NCI-H524 treated with DMSO at 0.1 percent for 48 hours (cell line): ENCODE measurements at regions not wholly inside any gene's neighbourhood (a gene's known extent, or its start where the extent isn't known, plus 50 kb on each side); places are given as distances from the start of the nearest gene placed in this dataset.

ENCODE experiments used
- DNase-seq: peaks from one replicate; lab custom pipeline; 2025; lab: John Stamatoyannopoulos, UW

GRCh38 chr15:92304223-92304975 lies 89.3 kb upstream of the ST8SIA2 start:
- no peak for DNase-seq

GRCh38 chr15:92305343-92305742 lies 88.3 kb upstream of the ST8SIA2 start:
- no peak for DNase-seq

DNA sequence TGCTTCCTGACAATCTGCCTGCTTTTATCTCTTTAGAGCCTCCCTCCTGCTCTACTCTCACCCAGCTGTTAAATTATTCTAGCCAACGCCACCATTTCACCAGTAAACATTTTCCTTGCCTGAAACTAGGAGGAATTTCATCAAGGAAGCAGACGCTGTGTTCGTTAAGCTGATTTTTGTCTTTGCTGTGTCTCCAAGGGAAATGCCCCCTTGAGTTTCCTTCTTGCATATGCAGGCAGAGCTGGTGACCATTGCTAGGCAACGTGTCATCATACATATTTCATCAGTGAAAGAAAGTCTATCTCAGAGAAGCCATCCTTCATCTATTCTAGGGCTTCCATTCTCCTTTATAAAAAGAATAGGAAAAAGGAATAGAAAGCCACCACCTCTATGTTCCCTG lies 87.0 kb upstream of the ST8SIA2 start:
- peak; percentile 20 for DNase-seq

DNA sequence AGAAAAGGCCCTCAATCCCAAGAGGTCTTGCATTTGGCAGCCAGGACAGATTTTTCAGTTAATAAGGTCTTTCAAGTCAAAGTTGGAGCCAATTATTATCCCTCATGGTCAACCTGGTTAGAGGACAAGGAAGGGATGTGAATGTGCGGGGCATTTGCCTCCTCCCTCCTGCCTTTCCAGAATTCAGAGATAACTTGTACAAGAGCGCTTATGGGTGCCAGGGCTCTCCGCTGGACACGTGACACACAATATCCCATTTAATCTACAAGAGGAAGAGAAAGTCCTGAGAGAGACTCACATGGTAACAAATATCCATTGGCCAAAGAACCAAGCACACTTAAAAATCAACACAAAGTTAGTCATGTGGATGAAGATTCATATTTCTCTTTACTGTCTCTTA lies 78.5 kb upstream of the ST8SIA2 start:
- DNase-seq: no peak

DNA sequence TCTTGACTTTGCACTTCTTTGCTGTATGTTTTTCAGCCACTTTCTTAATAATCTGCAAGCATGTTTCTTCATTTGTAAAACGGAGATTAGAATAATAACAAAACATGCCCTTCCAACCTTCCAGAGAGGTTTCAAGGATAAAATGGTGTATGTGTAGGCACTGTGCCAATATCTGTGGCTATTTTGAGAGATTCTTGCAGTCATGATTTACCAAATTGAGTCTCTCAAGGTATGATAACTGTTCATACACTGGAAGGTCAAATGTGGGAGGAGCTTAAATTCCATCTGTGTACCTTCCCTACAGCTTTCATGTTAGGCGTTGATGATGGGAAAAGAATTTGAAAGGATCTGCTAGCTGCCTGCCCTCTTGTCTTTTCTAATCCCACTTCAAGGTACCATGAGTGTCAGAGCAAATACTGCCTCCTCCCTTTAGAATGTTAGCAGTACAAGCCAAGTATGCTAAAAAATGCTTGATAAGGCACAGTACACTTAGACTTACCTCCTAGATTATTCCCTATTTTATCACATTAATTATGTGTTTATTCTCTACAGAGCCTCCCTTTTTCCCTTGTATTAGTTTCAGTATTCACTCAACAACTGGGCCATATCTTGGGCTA lies 78.0 kb upstream of the ST8SIA2 start:
- peak; percentile 23 for DNase-seq

- DNase-seq: no peak
These were observed 76.9 kb upstream of the ST8SIA2 start for GRCh38 chr15:92316586-92317295.

- no peak for DNase-seq
These were observed 73.5 kb upstream of the ST8SIA2 start for GRCh38 chr15:92320012-92320699.

DNA sequence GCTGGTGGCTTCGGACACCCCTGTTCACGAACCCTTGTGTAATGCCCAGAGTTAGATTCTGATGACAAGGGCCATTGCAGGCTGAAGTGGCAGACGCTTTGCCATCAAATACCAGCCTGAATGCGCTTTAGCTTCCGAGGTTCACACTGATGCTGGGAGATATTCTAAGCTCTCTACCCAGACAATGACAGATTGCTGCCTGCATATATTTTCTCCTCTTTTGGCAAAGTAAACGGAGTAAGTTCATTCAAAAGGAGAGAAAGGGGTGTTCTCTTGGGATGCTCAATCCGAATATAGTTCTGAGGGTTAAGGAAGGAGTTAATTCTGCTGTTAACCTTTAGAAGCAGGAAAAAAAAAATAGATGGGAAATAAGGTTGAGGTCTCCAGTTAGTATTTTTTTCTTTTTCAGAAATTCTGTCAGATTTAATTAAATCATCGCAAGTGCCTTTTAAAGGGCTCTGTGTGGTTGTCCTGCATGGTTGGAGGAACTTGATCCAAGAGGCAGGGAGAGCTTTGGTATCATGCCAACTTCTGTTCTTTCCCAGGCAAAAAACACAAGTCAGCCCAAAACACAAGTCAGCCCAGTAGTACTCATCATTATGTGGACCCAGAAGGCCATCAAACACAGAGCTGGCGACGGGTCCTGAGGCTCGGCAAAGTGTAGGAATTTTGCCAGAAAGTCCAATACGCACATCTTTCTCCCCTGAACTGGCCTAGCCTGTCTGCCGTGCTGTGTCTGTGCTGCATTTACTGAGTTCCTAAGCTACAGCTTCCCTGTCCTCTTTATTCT lies 70.9 kb upstream of the ST8SIA2 start:
- DNase-seq: no peak

DNA sequence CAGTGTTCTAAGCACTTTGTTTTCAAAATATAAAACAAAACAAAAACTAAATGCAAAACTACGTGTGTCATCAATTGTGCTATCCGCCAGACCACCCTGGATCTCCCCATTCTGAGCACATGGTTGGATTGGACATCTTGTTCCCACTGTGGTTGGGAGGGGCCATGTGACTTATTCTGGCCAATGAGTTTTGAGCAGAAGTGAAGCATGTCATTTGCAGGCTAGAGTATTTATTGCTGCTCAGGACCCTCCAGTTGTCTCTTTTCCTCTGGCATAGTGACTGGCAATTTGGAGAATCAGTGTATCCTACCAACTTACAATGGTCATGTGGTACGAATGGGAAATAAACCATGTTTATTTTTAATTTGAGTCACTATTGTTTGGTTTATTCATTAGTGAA lies 70.2 kb upstream of the ST8SIA2 start:
- no peak for DNase-seq

DNA sequence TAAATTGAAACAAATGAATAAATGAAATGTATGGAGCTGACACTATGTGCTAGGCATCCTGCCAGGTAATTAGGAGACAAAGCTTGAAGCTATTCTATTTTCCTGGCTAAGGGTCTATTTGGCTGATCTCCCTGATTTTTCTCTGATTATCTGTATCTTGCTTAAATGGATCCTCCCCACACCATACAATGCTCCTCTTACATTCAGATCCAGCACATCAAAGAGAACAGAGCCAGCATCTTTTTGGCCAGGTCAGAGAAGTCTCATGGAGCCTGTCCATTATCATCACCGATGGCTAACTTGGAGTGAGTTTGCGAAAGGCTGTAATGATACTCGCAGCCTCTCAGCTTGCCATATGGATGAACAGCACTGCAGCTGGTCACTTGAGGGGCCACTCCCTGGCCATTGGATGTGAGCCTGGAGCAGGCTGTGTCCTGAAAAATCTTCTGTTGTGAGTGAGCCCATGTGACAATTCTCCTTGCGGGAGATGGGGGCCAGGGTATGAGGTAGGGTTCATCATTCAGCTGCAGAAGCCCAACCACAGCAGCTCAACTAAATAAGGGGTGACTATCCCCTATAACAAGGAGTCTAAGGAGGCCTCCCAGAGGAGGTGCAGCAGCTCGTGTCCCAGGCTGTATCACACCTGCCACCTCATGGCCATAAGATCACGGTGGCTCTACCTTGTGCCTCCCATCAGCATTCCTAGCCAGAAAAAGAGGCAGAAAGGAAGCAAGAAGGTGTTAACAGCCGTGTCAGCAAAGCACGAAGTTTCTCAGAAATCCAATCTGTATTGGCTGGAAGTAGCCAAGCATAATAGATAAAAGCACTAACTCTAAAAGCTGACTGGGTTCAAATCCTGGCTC lies 69.3 kb upstream of the ST8SIA2 start:
- no peak for DNase-seq

GRCh38 chr15:92326236-92326635 lies 67.4 kb upstream of the ST8SIA2 start:
- no peak for DNase-seq

DNA sequence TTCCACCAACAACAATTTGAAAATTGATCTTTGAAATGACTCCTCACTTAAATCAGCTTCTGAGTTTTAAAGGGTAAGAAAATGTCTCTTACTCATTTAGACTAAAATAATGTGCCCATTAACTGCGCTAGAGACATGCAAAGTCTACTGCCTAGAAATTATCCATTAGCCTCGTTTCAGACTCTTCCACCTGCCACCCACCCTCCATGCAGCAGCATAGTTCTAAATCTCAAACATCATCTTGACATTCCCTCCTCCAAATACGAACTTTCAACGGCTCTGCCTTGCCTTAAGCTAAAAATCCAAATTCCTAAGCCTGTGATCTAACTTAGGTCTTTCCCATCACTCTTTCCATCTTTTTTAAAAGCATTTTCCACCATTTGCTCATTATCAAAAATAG lies 66.6 kb upstream of the ST8SIA2 start:
- no peak for DNase-seq

DNA sequence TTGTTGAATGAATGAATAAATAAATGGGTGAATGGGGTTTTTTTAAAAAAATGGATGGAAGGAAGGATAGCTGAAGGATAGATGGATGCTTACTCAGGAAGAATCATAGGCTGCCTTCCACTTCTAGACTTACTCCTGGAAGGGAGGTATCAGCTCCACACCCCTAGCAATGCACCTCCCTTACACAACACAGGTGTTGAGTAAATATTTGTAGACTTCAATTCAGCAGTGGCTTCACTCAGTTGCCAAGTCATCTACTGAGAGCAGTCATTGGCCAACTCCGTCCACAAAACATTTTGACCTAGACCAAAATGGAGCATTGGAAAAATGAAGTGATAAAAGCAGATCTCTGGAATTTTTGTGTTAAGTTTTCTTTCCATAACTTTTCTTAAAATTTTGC lies 65.5 kb upstream of the ST8SIA2 start:
- no peak for DNase-seq

DNA sequence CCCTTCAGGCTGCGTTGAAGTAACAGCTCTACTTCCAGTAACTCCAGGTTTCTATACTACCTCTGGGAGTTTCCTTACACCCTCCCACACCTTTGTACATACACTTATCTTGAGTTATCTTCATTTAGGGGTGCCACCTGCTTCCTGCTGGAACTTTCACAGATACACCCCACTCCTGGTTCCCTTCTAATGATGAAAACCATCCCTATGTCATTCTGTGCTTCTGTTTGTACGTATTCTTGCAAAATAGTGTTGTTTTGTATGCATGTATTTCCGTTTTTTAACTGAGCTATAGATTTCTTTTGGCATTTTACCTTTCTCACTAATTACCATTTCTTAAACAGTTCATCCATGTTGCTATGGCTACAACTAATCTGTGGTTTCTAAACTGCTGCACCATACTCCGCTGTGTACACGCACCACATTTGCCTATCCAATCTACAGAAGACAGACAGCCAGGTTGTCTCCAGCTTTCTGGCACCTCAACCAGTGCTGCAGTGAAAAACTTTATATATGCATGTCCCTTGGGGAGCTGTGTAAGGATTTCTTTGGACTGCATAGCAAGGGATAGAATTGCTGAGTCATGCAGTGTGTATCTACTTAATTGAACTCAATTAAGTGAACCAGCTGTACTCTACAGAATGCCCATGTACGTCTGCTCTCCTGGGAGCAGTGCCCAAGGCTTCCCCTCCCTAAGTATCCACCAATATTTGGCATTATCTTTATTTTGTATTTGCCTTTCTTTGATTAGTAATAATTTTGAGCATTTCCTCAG lies 61.4 kb upstream of the ST8SIA2 start:
- no peak for DNase-seq

DNA sequence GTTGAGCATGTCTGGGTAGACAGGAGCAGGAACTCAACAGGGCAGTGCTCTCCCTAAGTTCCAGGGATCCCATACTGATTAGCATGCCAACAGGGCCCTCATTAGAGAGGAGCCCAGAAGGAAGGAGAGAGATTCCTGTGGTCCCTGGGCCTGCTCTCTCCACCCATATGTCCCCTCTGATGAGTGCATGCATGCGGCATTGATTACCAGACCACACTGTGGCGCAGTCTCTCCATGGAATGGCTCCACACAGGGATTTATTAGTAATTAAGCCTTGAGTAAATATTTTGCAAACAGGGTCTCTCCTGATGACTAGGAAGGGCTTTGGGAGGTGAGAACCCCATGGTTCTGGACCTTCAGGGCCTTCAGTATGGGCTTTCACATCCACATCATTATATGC lies 60.0 kb upstream of the ST8SIA2 start:
- no peak for DNase-seq

GRCh38 chr15:92336419-92336987 lies 57.2 kb upstream of the ST8SIA2 start:
- no peak for DNase-seq

- no peak for DNase-seq
These were observed 54.3 kb upstream of the ST8SIA2 start for GRCh38 chr15:92339361-92339760.
